Ovary (tissue), 7 donors: ENCODE measurements at regions not wholly inside any gene's neighbourhood (a gene's known extent, or its start where the extent isn't known, plus 50 kb on each side); places are given as distances from the start of the nearest gene placed in this dataset.

Experiments used
- DNase-seq, 5 donors: peaks; one replicate each; pipeline ENCODE4 v3.0.0-alpha.2; 2019 to 2020
- H3K27ac ChIP-seq, 2 donors: fragments of 200-600 bp; one replicate each; pipeline versions ENCODE4 v1.5.1 to v1.8.0; 2019 to 2022
- H3K27me3 ChIP-seq: fragments of 200-600 bp; one replicate; pipeline ENCODE4 v1.8.0; 2022
- H3K36me3 ChIP-seq: fragments of 200-600 bp; sonication (generic); one replicate; pipeline ENCODE4 v1.5.1; 2019
- H3K4me1 ChIP-seq: one replicate; pipeline ENCODE4 v1.8.1; 2013; ENCODE audit warnings: mild to moderate bottlenecking, moderate library complexity; ENCODE audit not compliant: insufficient read depth
- H3K4me3 ChIP-seq: fragments of 200-600 bp; sonication (generic); one replicate; pipeline ENCODE4 v1.5.1; 2017
- H3K9me3 ChIP-seq, 2 donors: fragments of 200-600 bp in 1 of 2; sonication (generic) in 1 of 2; one replicate each; pipeline versions ENCODE4 v1.5.1 to v1.8.1; 2013 to 2019; ENCODE audit warnings: mild to moderate bottlenecking in 1 of 2, moderate library complexity in 1 of 2
- EP300 ChIP-seq: sonication (generic); formaldehyde crosslinking; IDR thresholded peaks from one replicate; pipeline ENCODE4 v1.6.1; 2017; ENCODE audit warnings: antibody characterized with exemption
- POLR2A ChIP-seq: fragments of 450-650 bp; IDR thresholded peaks from one replicate; pipeline ENCODE4 v1.6.1; 2017; ENCODE audit warnings: antibody characterized with exemption, mild to moderate bottlenecking, moderate library complexity
- WGBS, 3 donors: extraction: QIAGEN DNeasy Blood & Tissue Kit in 1 of 3; methylation state at CpG; one replicate each; pipeline versions ENCODE4 v1.1.5 to v1.1.7; 2013 to 2017; 5-methylcytosine and 5-hydroxymethylcytosine counted together
- intact Hi-C, 4 donors: fragments of 100-400 bp; cut with DNase I; formaldehyde crosslinking; loops; one replicate each; pipeline versions ENCODE4 v1.11.0 to v1.15.1; 2022 to 2023
- TF ChIP-seq, protein P1 (sequence below), 3 donors: fragments of 450-650 bp in 2 of 3; fragments of 200-600 bp in 1 of 3; IDR thresholded peaks; one replicate each; pipeline versions ENCODE4 v1.5.1 to v1.8.0; 2016 to 2022; ENCODE audit warnings: antibody characterized with exemption in 3 of 3, mild to moderate bottlenecking in 1 of 3
- donor health status: DM: no; HTN: no; CAD: no; lungs with moderate emphysema.
- donor health status: DM: no; HTN: no; CAD: no.
- donor health status: Bipolar disorder and iron deficiency.
- donor health status: DM: no; HTN: no; CAD: no.
- donor health status: DM: yes; HTN: yes; CAD: no.

DNA sequence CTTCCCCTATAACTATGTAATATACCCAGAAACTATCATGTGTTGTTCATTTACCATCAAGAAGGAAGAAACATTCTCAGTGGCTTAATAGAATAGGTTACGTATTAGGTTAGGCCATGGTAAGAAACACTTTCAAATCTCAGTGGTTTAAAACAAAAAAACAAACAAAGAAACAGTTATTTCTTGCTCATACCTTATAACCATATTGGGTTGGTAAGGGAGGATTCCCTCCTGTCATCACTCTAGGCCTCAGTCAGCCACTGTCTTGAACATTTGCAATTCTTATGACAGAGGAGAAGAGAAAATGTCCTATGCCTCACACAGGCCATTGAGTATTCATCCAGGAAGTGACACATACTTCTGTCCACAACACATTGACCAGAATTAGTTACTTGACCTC, 727.7 kb upstream of the NECTIN3 start:
- WGBS, 3 donors = 96 to 100% (median 96%) methylated on average over 1 of the region's 1 CpG
- Histone ChIP-seq H3K27ac (no peak overlapping the region), H3K4me1 (no peaks in the 10 kb centered on the region), H3K4me3 (no peak overlapping the region), H3K9me3 (no peaks in the 10 kb centered on the region), H3K27me3 (no peaks in the 10 kb centered on the region), H3K36me3 (no peaks in the 10 kb centered on the region)
- no peak for DNase-seq
- intact Hi-C loops = no loop called here
- no peak for TF ChIP-seq POLR2A
- TF ChIP-seq, protein P1, sequence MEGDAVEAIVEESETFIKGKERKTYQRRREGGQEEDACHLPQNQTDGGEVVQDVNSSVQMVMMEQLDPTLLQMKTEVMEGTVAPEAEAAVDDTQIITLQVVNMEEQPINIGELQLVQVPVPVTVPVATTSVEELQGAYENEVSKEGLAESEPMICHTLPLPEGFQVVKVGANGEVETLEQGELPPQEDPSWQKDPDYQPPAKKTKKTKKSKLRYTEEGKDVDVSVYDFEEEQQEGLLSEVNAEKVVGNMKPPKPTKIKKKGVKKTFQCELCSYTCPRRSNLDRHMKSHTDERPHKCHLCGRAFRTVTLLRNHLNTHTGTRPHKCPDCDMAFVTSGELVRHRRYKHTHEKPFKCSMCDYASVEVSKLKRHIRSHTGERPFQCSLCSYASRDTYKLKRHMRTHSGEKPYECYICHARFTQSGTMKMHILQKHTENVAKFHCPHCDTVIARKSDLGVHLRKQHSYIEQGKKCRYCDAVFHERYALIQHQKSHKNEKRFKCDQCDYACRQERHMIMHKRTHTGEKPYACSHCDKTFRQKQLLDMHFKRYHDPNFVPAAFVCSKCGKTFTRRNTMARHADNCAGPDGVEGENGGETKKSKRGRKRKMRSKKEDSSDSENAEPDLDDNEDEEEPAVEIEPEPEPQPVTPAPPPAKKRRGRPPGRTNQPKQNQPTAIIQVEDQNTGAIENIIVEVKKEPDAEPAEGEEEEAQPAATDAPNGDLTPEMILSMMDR (IDR thresholded peaks at IDR 0.05) = no peak
- TF ChIP-seq EP300 = no peak

DNA sequence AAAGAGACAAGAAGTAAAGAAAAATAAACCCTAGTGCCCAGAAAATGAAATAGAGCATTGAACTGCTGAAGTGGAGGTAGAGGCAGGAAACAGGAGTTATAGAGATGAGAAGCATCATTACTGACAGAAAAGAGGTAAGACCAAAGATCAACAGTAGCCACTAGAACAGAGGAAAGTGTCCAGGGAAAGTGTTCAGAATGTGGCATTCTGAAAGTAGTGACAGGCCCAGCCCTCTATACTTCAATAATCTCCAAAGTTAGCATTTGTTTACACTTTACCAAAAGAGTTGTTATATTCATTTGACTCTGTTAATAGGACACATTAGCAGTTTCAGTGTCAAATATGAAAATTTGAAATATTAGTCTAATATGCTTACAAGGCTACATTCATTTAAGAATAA, 727.1 kb upstream of the NECTIN3 start:
- no peaks in the 10 kb centered on the region for H3K36me3 ChIP-seq
- intact Hi-C loops = no loop called here
- no peaks in the 10 kb centered on the region for H3K27me3 ChIP-seq
- no peak for DNase-seq
- no peak overlapping the region for H3K27ac ChIP-seq
- no peak overlapping the region for H3K4me3 ChIP-seq
- H3K4me1 ChIP-seq = no peaks in the 10 kb centered on the region
- TF ChIP-seq EP300 = no peak
- TF ChIP-seq POLR2A = no peak
- TF ChIP-seq, protein P1 (IDR thresholded peaks at IDR 0.05) = no peak
- no peaks in the 10 kb centered on the region for H3K9me3 ChIP-seq

DNA sequence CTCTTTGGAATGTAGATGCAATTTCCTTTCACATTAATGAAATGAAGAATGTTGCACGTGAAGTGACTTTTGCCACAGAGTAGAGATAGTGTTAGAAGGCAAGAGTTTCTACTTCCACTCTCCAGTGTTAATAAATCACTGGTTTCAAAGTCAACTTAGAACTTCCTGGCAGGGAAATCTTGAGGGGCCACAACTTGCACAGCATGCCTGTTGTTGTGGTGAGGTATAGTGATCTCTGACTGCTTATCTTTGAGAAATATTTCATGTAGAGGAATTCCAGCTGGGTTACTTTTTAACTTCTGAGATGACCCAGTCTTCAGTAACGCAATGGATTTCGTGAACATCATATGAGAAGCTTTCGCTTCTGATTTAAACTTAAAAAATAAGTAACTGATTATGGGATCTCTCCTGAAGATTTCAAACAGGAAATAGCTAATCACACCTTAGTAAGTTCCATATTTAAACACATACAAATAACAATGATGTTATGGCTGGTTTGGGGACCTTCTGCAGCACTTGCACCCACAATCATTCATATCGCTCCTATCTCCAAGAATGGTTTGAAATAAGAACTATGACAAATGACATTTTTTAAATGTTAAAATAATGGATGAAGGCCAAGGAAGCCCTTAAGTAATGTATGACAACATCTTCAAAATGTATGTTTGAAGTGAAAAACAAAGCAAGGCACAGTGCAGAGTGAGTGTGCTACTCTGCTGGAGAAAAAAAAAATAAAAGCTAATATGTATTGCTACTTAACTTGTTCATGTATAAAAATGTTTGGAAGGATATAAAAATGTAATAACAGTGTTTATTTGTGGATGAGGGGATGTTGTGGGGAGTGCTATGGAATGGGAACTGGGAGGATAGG, 726.5 kb upstream of the NECTIN3 start:
- DNase-seq = no peak
- H3K9me3 ChIP-seq = no peaks in the 10 kb centered on the region
- no peaks in the 10 kb centered on the region for H3K4me1 ChIP-seq
- H3K27me3 ChIP-seq = no peaks in the 10 kb centered on the region
- 41 to 45% (median 45%) methylated on average over 5 of the region's 5 CpGs for WGBS, 3 donors
- TF ChIP-seq, protein P1 (IDR thresholded peaks at IDR 0.05) = no peak
- TF ChIP-seq EP300 (no peak), POLR2A (no peak)
- no peak overlapping the region for H3K27ac ChIP-seq
- intact Hi-C loops = no loop called here
- no peak overlapping the region for H3K4me3 ChIP-seq
- H3K36me3 ChIP-seq = no peaks in the 10 kb centered on the region

DNA sequence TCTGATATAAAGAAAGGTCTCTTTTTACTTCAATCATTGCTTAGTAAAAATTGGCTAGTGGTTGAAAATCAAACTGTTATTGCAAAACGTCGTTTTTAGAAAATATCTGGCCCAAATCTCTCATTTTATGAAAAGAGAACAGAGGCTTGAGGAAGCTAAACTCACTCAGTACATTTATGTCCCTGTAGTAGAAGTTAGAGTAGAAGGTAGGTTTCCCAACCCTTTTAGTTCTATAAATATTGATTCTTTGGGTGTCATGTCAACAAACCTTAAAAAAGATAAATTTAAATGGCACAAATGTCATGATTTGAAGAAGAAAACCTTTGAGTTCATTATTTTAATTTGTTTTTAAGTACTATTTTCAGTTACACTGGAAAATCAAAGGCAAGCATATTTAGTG, 722.3 kb upstream of the NECTIN3 start:
- intact Hi-C loops = no loop called here
- H3K27ac ChIP-seq = no peak overlapping the region
- 84 to 94% (median 90%) methylated on average over 2 of the region's 2 CpGs for WGBS, 3 donors

More for the DNA sequence above, 722.3 kb upstream of the NECTIN3 start:
- Histone ChIP-seq H3K4me3 (no peak overlapping the region), H3K4me1 (no peaks in the 10 kb centered on the region), H3K9me3 (no peaks in the 10 kb centered on the region), H3K27me3 (no peaks in the 10 kb centered on the region), H3K36me3 (no peaks in the 10 kb centered on the region)
- DNase-seq = no peak
- TF ChIP-seq POLR2A = no peak
- no peak for TF ChIP-seq EP300
- TF ChIP-seq, protein P1 (IDR thresholded peaks at IDR 0.05) = no peak
